ENCODE measurements at regions not wholly inside any gene's neighbourhood (a gene's known extent, or its start where the extent isn't known, plus 50 kb on each side); places are given as distances from the start of the nearest gene placed in this dataset.

DNA sequence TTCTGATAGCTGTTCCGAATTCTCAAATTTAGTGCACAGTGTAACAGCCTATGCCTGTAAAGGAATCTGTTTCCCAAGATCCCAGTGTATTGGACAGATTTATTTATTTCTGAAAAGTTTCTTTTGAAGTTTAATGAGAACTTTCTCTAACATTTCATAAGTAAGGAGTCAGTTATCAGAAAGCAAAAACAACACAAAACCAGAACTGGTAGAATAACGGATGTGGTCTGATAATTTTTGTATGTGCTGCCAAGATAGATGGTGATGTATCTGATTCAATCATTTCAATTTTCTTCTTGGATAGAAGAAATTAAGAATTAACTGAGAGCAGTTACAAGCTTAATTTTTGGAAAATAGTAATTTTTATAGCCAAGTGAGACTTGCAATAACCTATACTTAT, 374.3 kb downstream of the SOCS6 start:
- no peak overlapping the region for H4K12ac ChIP-seq (ENCODE audit: low read depth, low read length)
- WGBS (ENCODE audit: extremely low coverage, insufficient coverage, insufficient read length) = no CpG with 5 or more reads among the region's 2 CpGs
- no peak overlapping the region for H3K4ac ChIP-seq (ENCODE audit: low read depth, low read length)
- no peak overlapping the region for H2BK12ac ChIP-seq (ENCODE audit: low read length)
- H3K9ac ChIP-seq (ENCODE audit: low read length) = no peak overlapping the region
- no peak overlapping the region for H2BK120ac ChIP-seq (ENCODE audit: insufficient read depth, low read length, poor library complexity)
- H3K36me3 ChIP-seq (ENCODE audit: control insufficient read depth in 1 of 2, insufficient read depth in 2 of 2, low read length in 2 of 2) = no peaks in the 10 kb centered on the region
- H3K79me2 ChIP-seq (ENCODE audit: control insufficient read depth, insufficient read depth, low read length, poor library complexity) = no peaks in the 10 kb centered on the region
- no peak overlapping the region for H3K14ac ChIP-seq (ENCODE audit: low read length)
- H3K18ac ChIP-seq (ENCODE audit: low read length) = no peak overlapping the region
- H3K79me1 ChIP-seq (ENCODE audit: low read length) = no peaks in the 10 kb centered on the region
- H2BK5ac ChIP-seq (ENCODE audit: low read depth, low read length, poor library complexity) = no peak overlapping the region
- H4K91ac ChIP-seq (ENCODE audit: low read depth, low read length) = no peak overlapping the region
- H3K27me3 ChIP-seq (ENCODE audit: insufficient read depth, low read length) = no peaks in the 10 kb centered on the region
- no peak overlapping the region for H3K23ac ChIP-seq (ENCODE audit: low read length)
- H3K4me2 ChIP-seq (ENCODE audit: low read length) = no peak overlapping the region
- H3K4me1 ChIP-seq (ENCODE audit: control insufficient read depth in 1 of 2, insufficient read depth in 2 of 2, low read length in 2 of 2) = no peaks in the 10 kb centered on the region
- H4K8ac ChIP-seq (ENCODE audit: low read depth, low read length) = no peak overlapping the region
- no peak overlapping the region for H3K4me3 ChIP-seq (ENCODE audit: low read depth, low read length)
- no peaks in the 10 kb centered on the region for H3K9me3 ChIP-seq (ENCODE audit: insufficient read depth, low read depth, low read length)
- no peak for DNase-seq
- no peak overlapping the region for H3K27ac ChIP-seq (ENCODE audit: low read depth, low read length)
- no peak overlapping the region for H2AK5ac ChIP-seq (ENCODE audit: low read length)
- no peak overlapping the region for H2AFZ ChIP-seq (ENCODE audit: insufficient read depth, low read length, poor library complexity)

DNA sequence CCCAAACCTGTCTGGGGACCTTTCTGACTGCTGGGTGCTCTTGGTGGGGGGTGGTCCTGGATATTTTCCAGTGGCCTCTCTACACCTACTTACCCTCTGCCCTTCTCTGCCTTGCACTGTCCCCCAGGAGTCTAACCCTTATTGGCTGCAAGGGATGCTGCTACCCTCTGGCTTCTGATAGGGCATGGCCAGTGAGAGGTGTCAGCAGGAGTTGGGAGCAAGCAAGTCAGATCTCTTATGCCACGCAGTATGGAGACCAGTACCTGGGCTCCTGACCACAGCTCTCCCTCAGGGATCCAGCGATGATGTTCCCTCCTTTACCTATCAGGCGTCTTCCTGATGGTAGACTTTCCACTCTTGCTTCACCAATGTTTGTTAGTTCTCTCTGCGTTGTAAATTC, 373.7 kb downstream of the SOCS6 start:
- H3K23ac ChIP-seq (ENCODE audit: low read length) = no peak overlapping the region
- no peak overlapping the region for H2AK5ac ChIP-seq (ENCODE audit: low read length)
- H3K14ac ChIP-seq (ENCODE audit: low read length) = no peak overlapping the region
- H4K91ac ChIP-seq (ENCODE audit: low read depth, low read length) = no peak overlapping the region
- no peak overlapping the region for H3K4me2 ChIP-seq (ENCODE audit: low read length)
- no peaks in the 10 kb centered on the region for H3K27me3 ChIP-seq (ENCODE audit: insufficient read depth, low read length)
- no peak overlapping the region for H3K4me3 ChIP-seq (ENCODE audit: low read depth, low read length)
- H4K12ac ChIP-seq (ENCODE audit: low read depth, low read length) = no peak overlapping the region
- no peak overlapping the region for H2BK12ac ChIP-seq (ENCODE audit: low read length)
- H3K79me1 ChIP-seq (ENCODE audit: low read length) = no peaks in the 10 kb centered on the region
- no peaks in the 10 kb centered on the region for H3K9me3 ChIP-seq (ENCODE audit: insufficient read depth, low read depth, low read length)
- H3K36me3 ChIP-seq (ENCODE audit: control insufficient read depth in 1 of 2, insufficient read depth in 2 of 2, low read length in 2 of 2) = no peaks in the 10 kb centered on the region
- H2BK120ac ChIP-seq (ENCODE audit: insufficient read depth, low read length, poor library complexity) = no peak overlapping the region
- no peak overlapping the region for H4K8ac ChIP-seq (ENCODE audit: low read depth, low read length)
- H3K27ac ChIP-seq (ENCODE audit: low read depth, low read length) = no peak overlapping the region
- H3K4ac ChIP-seq (ENCODE audit: low read depth, low read length) = no peak overlapping the region
- no peak for DNase-seq
- no peak overlapping the region for H3K9ac ChIP-seq (ENCODE audit: low read length)
- no peak overlapping the region for H2AFZ ChIP-seq (ENCODE audit: insufficient read depth, low read length, poor library complexity)
- H3K18ac ChIP-seq (ENCODE audit: low read length) = no peak overlapping the region
- H3K79me2 ChIP-seq (ENCODE audit: control insufficient read depth, insufficient read depth, low read length, poor library complexity) = no peaks in the 10 kb centered on the region
- no CpG with 5 or more reads among the region's 4 CpGs for WGBS (ENCODE audit: extremely low coverage, insufficient coverage, insufficient read length)
- no peak overlapping the region for H2BK5ac ChIP-seq (ENCODE audit: low read depth, low read length, poor library complexity)
- no peaks in the 10 kb centered on the region for H3K4me1 ChIP-seq (ENCODE audit: control insufficient read depth in 1 of 2, insufficient read depth in 2 of 2, low read length in 2 of 2)

DNA sequence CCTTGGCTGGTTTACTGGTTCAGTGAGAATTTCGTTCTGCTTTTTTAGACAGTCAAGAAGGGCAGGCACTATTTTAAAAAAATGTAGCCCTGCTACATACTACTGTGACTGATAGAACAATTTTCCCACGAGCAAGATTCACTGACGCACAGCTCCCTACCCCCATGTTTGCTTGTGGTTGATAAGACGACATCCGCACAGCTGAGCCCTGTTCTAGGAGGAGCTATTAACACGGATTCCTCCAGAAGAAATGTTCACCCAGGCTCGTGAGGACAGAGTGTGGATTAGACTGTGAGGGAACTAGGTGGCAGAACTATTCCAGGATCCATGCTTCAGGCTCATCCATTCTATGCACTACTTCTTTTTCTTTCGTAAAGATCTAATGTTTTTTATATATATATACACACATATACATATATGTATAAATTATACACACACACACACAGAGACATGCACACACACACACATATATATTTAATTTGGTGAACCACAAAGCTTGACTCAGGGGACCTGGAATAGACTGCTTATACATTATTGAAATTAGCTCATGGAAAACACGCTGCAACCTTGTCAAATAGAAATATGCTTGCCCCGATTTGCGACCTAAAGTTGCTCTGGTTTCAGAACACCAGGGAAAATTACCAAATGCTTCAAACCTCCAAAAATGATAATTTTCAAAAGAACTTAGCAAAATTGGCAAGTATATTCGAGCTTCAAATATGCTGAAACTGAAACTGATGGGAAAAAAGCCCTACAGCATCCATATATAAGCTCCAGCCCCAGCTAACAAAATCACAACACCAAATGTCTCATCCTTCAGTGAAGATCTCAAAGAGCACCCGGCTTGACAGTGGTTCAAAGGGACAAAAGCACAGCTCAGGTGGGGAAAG, 370.4 kb downstream of the SOCS6 start:
- Histone ChIP-seq H3K79me1 (ENCODE audit: low read length) (no peaks in the 10 kb centered on the region), H3K36me3 (ENCODE audit: control insufficient read depth in 1 of 2, insufficient read depth in 2 of 2, low read length in 2 of 2) (no peaks in the 10 kb centered on the region), H3K9me3 (ENCODE audit: insufficient read depth, low read depth, low read length) (peaks cover 2% of the 10 kb centered on the region), H3K9ac (ENCODE audit: low read length) (no peak overlapping the region), H3K27me3 (ENCODE audit: insufficient read depth, low read length) (no peaks in the 10 kb centered on the region), H2BK12ac (ENCODE audit: low read length) (no peak overlapping the region), H3K4me1 (ENCODE audit: control insufficient read depth in 1 of 2, insufficient read depth in 2 of 2, low read length in 2 of 2) (no peaks in the 10 kb centered on the region), H4K12ac (ENCODE audit: low read depth, low read length) (no peak overlapping the region), H3K23ac (ENCODE audit: low read length) (no peak overlapping the region), H3K4ac (ENCODE audit: low read depth, low read length) (no peak overlapping the region), H4K8ac (ENCODE audit: low read depth, low read length) (no peak overlapping the region), H3K14ac (ENCODE audit: low read length) (no peak overlapping the region), H2BK5ac (ENCODE audit: low read depth, low read length, poor library complexity) (no peak overlapping the region), H2AFZ (ENCODE audit: insufficient read depth, low read length, poor library complexity) (no peak overlapping the region), H4K91ac (ENCODE audit: low read depth, low read length) (no peak overlapping the region), H3K4me3 (ENCODE audit: low read depth, low read length) (no peak overlapping the region), H3K27ac (ENCODE audit: low read depth, low read length) (no peak overlapping the region), H2BK120ac (ENCODE audit: insufficient read depth, low read length, poor library complexity) (no peak overlapping the region), H3K18ac (ENCODE audit: low read length) (no peak overlapping the region), H2AK5ac (ENCODE audit: low read length) (no peak overlapping the region), H3K79me2 (ENCODE audit: control insufficient read depth, insufficient read depth, low read length, poor library complexity) (no peaks in the 10 kb centered on the region), H3K4me2 (ENCODE audit: low read length) (no peak overlapping the region)
- peak; percentile 88 to 93 for DNase-seq
- no CpG with 5 or more reads among the region's 13 CpGs for WGBS (ENCODE audit: extremely low coverage, insufficient coverage, insufficient read length)

DNA sequence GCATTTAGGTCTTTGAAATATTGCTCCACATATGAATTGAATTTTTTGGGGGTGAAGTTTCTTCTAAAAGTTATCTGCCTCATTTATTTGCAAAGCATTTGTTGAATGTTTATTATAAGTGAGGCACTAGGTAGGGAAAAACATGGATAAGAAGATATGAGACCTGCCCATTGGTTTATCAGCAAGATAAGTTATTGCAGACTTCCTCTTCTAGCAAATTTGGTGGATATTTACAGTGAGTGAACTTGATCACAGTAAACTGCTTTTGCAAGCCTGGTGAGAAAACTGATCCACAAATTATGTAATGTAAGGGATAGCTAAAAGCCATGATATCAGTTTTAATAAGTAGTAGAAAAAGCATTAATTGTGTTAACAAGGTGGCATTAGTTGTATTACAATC, 364.8 kb downstream of the SOCS6 start:
- no peak overlapping the region for H3K18ac ChIP-seq (ENCODE audit: low read length)

More for the DNA sequence above, 364.8 kb downstream of the SOCS6 start:
- no peak for DNase-seq
- H3K27ac ChIP-seq (ENCODE audit: low read depth, low read length) = no peak overlapping the region
- H3K4me3 ChIP-seq (ENCODE audit: low read depth, low read length) = no peak overlapping the region
- no peak overlapping the region for H4K12ac ChIP-seq (ENCODE audit: low read depth, low read length)
- H3K27me3 ChIP-seq (ENCODE audit: insufficient read depth, low read length) = no peaks in the 10 kb centered on the region
- H4K91ac ChIP-seq (ENCODE audit: low read depth, low read length) = no peak overlapping the region
- H3K23ac ChIP-seq (ENCODE audit: low read length) = no peak overlapping the region
- no peak overlapping the region for H2BK120ac ChIP-seq (ENCODE audit: insufficient read depth, low read length, poor library complexity)
- H3K36me3 ChIP-seq (ENCODE audit: control insufficient read depth in 1 of 2, insufficient read depth in 2 of 2, low read length in 2 of 2) = no peaks in the 10 kb centered on the region
- no peaks in the 10 kb centered on the region for H3K4me1 ChIP-seq (ENCODE audit: control insufficient read depth in 1 of 2, insufficient read depth in 2 of 2, low read length in 2 of 2)
- H3K9me3 ChIP-seq (ENCODE audit: insufficient read depth, low read depth, low read length) = peaks cover 2% of the 10 kb centered on the region
- no peak overlapping the region for H2AK5ac ChIP-seq (ENCODE audit: low read length)
- no peak overlapping the region for H2BK12ac ChIP-seq (ENCODE audit: low read length)
- H2AFZ ChIP-seq (ENCODE audit: insufficient read depth, low read length, poor library complexity) = no peak overlapping the region
- H2BK5ac ChIP-seq (ENCODE audit: low read depth, low read length, poor library complexity) = no peak overlapping the region
- no peaks in the 10 kb centered on the region for H3K79me1 ChIP-seq (ENCODE audit: low read length)
- no peak overlapping the region for H3K4ac ChIP-seq (ENCODE audit: low read depth, low read length)
- no peaks in the 10 kb centered on the region for H3K79me2 ChIP-seq (ENCODE audit: control insufficient read depth, insufficient read depth, low read length, poor library complexity)
- H3K9ac ChIP-seq (ENCODE audit: low read length) = no peak overlapping the region
- no peak overlapping the region for H3K4me2 ChIP-seq (ENCODE audit: low read length)
- H3K14ac ChIP-seq (ENCODE audit: low read length) = no peak overlapping the region
- H4K8ac ChIP-seq (ENCODE audit: low read depth, low read length) = no peak overlapping the region
